CD14-positive monocyte (primary cell): ENCODE measurements at regions not wholly inside any gene's neighbourhood (a gene's known extent, or its start where the extent isn't known, plus 50 kb on each side); places are given as distances from the start of the nearest gene placed in this dataset.
A peak's percentile ranks its signal among the peaks of the same experiment; 100 is the strongest.

Experiments
- DNase-seq, 3 donors: peaks; one replicate each; pipeline ENCODE4 v3.0.0-alpha.2; 2011 to 2022
- H2AFZ ChIP-seq: 2 replicates; pipeline ENCODE4 v1.6.0; 2012; ENCODE audit warnings: mild to moderate bottlenecking, low read depth, low read length, inconsistent platforms; ENCODE audit not compliant: insufficient read depth, poor library complexity, severe bottlenecking
- H3K27ac ChIP-seq, 2 donors: 1 replicate in 1 of 2; 2 replicates in 1 of 2; pipeline ENCODE4 v1.5.1; 2012 to 2013; ENCODE audit warnings: low read length in 2 of 2, control low read depth in 1 of 2, inconsistent platforms in 1 of 2, low read depth in 1 of 2, mild to moderate bottlenecking in 1 of 2
- H3K27me3 ChIP-seq, 2 donors: one replicate each; pipeline versions ENCODE4 v1.6.0 to v1.6.1; 2011 to 2013; ENCODE audit warnings: low read length in 2 of 2; ENCODE audit not compliant: control insufficient read depth in 2 of 2, insufficient read depth in 2 of 2
- H3K36me3 ChIP-seq, 2 donors: replicated peaks in 1 of 2; 1 replicate in 1 of 2; 2 replicates in 1 of 2; pipeline versions ENCODE4 v1.5.1 to v1.6.1; 2012 to 2013; ENCODE audit warnings: low read length in 2 of 2, control low read depth in 1 of 2, inconsistent platforms in 1 of 2, mild to moderate bottlenecking in 1 of 2; ENCODE audit not compliant: insufficient read depth in 2 of 2, control insufficient read depth in 1 of 2
- H3K4me1 ChIP-seq, 2 donors: 1 replicate in 1 of 2; 2 replicates in 1 of 2; pipeline versions ENCODE4 v1.5.1 to v1.6.1; 2012 to 2013; ENCODE audit warnings: low read length in 2 of 2, control low read depth in 1 of 2, inconsistent platforms in 1 of 2, mild to moderate bottlenecking in 1 of 2, moderate library complexity in 1 of 2; ENCODE audit not compliant: insufficient read depth in 2 of 2, control insufficient read depth in 1 of 2
- H3K4me2 ChIP-seq: replicated peaks from 2 replicates; pipeline ENCODE3; 2012; ENCODE audit warnings: low read length, moderate library complexity, mild to moderate bottlenecking; ENCODE audit not compliant: poor library complexity, severe bottlenecking; ENCODE audit errors: extremely low read depth
- H3K4me3 ChIP-seq, 3 experiments: fragments of 200-600 bp in 1 of 3; sonication (generic) in 1 of 3; replicated peaks in 1 of 3; 1 replicate in 2 of 3; 2 replicates in 1 of 3; pipeline ENCODE4 v1.5.1; 2011 to 2013; ENCODE audit warnings: low read length in 3 of 3, mild to moderate bottlenecking in 3 of 3, control low read depth in 2 of 3, low read depth in 2 of 3, inconsistent platforms in 1 of 3, moderate library complexity in 1 of 3
- H3K79me2 ChIP-seq: 2 replicates; pipeline ENCODE4 v1.6.0; 2012; ENCODE audit warnings: mild to moderate bottlenecking, control low read depth, inconsistent platforms, low read length, moderate library complexity; ENCODE audit not compliant: insufficient read depth
- H3K9ac ChIP-seq: 2 replicates; pipeline ENCODE4 v1.6.0; 2017; ENCODE audit warnings: low read length, mild to moderate bottlenecking; ENCODE audit not compliant: insufficient read depth, poor library complexity, severe bottlenecking
- H3K9me3 ChIP-seq, 2 donors: replicated peaks in 1 of 2; 1 replicate in 1 of 2; 2 replicates in 1 of 2; pipeline versions ENCODE4 v1.5.1 to v1.6.1; 2012 to 2013; ENCODE audit warnings: low read length in 2 of 2, control low read depth in 1 of 2; ENCODE audit not compliant: control insufficient read depth in 1 of 2, insufficient read depth in 1 of 2
- H4K20me1 ChIP-seq: 2 replicates; pipeline ENCODE4 v1.6.0; 2012; ENCODE audit warnings: mild to moderate bottlenecking, low read length, control low read depth, moderate library complexity; ENCODE audit not compliant: insufficient read depth
- H3K27ac Mint-ChIP-seq, 7 donors: one replicate each; pipeline ENCODE4 v1.8.0; 2020; ENCODE audit warnings: mild to moderate bottlenecking in 7 of 7, mixed read lengths in 7 of 7, moderate library complexity in 6 of 7, inconsistent platforms in 2 of 7
- H3K27me3 Mint-ChIP-seq, 3 donors: one replicate each; pipeline ENCODE4 v1.8.0; 2021 to 2022; ENCODE audit warnings: low read depth in 3 of 3, mild to moderate bottlenecking in 3 of 3, mixed read lengths in 3 of 3, moderate library complexity in 3 of 3, inconsistent platforms in 1 of 3
- H3K36me3 Mint-ChIP-seq, 2 donors: one replicate each; pipeline ENCODE4 v1.8.0; 2020; ENCODE audit warnings: mixed read lengths in 2 of 2, inconsistent platforms in 1 of 2, mild to moderate bottlenecking in 1 of 2
- H3K4me1 Mint-ChIP-seq: one replicate; pipeline ENCODE4 v1.8.0; 2020; ENCODE audit warnings: mild to moderate bottlenecking, mixed read lengths
- H3K4me3 Mint-ChIP-seq, 2 donors: one replicate each; pipeline ENCODE4 v1.8.0; 2020; ENCODE audit warnings: mild to moderate bottlenecking in 2 of 2, mixed read lengths in 2 of 2, moderate library complexity in 1 of 2
- H3K9me3 Mint-ChIP-seq, 7 donors: one replicate each; pipeline ENCODE4 v1.8.0; 2020 to 2022; ENCODE audit warnings: mixed read lengths in 7 of 7, mild to moderate bottlenecking in 6 of 7, moderate library complexity in 6 of 7, inconsistent platforms in 2 of 7
- WGBS: methylation state at CpG from one replicate; pipeline ENCODE4 v1.1.5; 2013; ENCODE audit warnings: missing lambda C conversion rate; ENCODE audit not compliant: insufficient coverage; 5-methylcytosine and 5-hydroxymethylcytosine counted together
- intact Hi-C, 2 donors: fragments of 100-400 bp; cut with micrococcal nuclease; formaldehyde crosslinking; loops; one replicate each; pipeline versions ENCODE4 v1.15.0 to v1.15.1; 2023
- TF ChIP-seq, protein P1 (sequence below): fragments of 200-600 bp; IDR thresholded peaks from one replicate; pipeline ENCODE4 v1.8.0; 2022; ENCODE audit warnings: antibody characterized with exemption, mild to moderate bottlenecking

- WGBS = 13% methylated on average over 1 of the region's 5 CpGs
- Histone ChIP-seq H3K9me3 (no peaks in the 10 kb centered on the region), H3K4me2 (no peak overlapping the region), H4K20me1 (no peaks in the 10 kb centered on the region), H3K9ac (no peak overlapping the region), H3K4me3 (no peak overlapping the region), H3K79me2 (no peaks in the 10 kb centered on the region), H3K27ac (no peak overlapping the region), H3K36me3 (no peaks in the 10 kb centered on the region), H3K27me3 (no peaks in the 10 kb centered on the region), H3K4me1 (peaks cover 7 to 8% of the 10 kb centered on the region in 2 donors), H2AFZ (no peak overlapping the region)
- H3K27me3 Mint-ChIP-seq = no peaks in the 10 kb centered on the region
- TF ChIP-seq, protein P1, sequence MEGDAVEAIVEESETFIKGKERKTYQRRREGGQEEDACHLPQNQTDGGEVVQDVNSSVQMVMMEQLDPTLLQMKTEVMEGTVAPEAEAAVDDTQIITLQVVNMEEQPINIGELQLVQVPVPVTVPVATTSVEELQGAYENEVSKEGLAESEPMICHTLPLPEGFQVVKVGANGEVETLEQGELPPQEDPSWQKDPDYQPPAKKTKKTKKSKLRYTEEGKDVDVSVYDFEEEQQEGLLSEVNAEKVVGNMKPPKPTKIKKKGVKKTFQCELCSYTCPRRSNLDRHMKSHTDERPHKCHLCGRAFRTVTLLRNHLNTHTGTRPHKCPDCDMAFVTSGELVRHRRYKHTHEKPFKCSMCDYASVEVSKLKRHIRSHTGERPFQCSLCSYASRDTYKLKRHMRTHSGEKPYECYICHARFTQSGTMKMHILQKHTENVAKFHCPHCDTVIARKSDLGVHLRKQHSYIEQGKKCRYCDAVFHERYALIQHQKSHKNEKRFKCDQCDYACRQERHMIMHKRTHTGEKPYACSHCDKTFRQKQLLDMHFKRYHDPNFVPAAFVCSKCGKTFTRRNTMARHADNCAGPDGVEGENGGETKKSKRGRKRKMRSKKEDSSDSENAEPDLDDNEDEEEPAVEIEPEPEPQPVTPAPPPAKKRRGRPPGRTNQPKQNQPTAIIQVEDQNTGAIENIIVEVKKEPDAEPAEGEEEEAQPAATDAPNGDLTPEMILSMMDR = no peak
- H3K27ac Mint-ChIP-seq = peak overlapping the region in 1 of 7 donors; percentile 61
- peaks cover 0 to 3% (median 0%) of the 10 kb centered on the region in 7 donors for H3K9me3 Mint-ChIP-seq
- H3K4me3 Mint-ChIP-seq = no peak overlapping the region
- peaks cover 25% of the 10 kb centered on the region for H3K4me1 Mint-ChIP-seq
- H3K36me3 Mint-ChIP-seq = no peaks in the 10 kb centered on the region
- DNase-seq = no peak
- intact Hi-C loops = no loop called here
Measured at GRCh38 chr6:139686308-139686707, 311.9 kb upstream of the CITED2 start.

DNA sequence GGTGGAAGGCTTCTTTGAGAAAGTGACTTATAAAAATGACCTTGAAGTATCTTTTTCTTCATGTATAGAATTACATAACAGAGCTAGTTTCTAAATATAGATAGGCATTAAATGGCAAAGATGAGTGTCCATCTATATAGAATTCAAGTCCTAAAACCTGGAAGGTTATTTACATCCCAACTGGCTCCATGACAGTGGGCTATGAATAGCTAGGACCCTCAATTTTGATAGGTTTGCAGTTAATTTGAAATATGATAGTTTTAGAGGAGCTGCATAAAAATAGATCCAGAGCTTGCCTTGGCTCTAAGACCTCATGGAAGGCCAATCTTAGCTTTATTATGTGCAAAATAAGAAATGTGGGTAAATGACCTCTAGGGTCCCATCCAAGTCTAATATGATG lies 310.6 kb upstream of the CITED2 start:
- no peak overlapping the region for H3K4me2 ChIP-seq
- H2AFZ ChIP-seq = no peak overlapping the region
- H4K20me1 ChIP-seq = no peaks in the 10 kb centered on the region
- H3K9me3 ChIP-seq = no peaks in the 10 kb centered on the region
- no peak overlapping the region for H3K27ac ChIP-seq
- Mint-ChIP-seq H3K9me3 (peaks cover 0 to 3% (median 0%) of the 10 kb centered on the region in 7 donors), H3K36me3 (no peaks in the 10 kb centered on the region), H3K4me1 (peaks cover 25% of the 10 kb centered on the region), H3K27me3 (peaks cover 0 to 2% (median 0%) of the 10 kb centered on the region in 3 donors), H3K4me3 (no peak overlapping the region), H3K27ac (no peak overlapping the region)
- H3K79me2 ChIP-seq = no peaks in the 10 kb centered on the region
- no peak for DNase-seq
- TF ChIP-seq, protein P1 = no peak
- H3K36me3 ChIP-seq = no peaks in the 10 kb centered on the region
- intact Hi-C loops = no loop called here
- peaks cover 6 to 10% of the 10 kb centered on the region in 2 donors for H3K4me1 ChIP-seq
- H3K9ac ChIP-seq = no peak overlapping the region
- H3K27me3 ChIP-seq = no peaks in the 10 kb centered on the region
- H3K4me3 ChIP-seq = no peak overlapping the region
